ENCODE measurements at regions not wholly inside any gene's neighbourhood (a gene's known extent, or its start where the extent isn't known, plus 50 kb on each side); places are given as distances from the start of the nearest gene placed in this dataset.

DNA sequence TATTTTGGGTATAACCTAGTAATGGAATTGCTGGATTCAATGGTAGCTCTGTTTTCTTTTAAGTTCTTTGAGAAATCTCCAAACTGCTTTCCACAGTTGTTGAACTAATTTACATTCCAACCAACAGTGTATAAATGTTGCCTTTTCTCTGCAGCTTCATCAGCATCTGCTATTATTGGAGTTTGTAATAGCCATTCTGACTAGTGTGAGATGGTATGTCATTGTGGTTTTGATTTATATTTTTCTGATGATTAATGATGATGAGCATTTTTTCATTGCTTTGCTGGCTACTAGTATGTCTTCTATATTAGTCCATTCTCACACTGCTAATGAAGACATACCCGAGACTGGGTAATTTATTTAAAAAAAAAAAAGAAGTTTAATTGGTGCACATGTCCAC is 248.6 kb upstream of the MAGI2 start:
- ChIA-PET POLR2A (no interaction called here), RAD21 (ENCODE audit: unreplicated experiment) (no interaction called here), CTCF (no interaction called here), SMC1A (ENCODE audit: uncharacterized antibody, unreplicated experiment) (no interaction called here)
- H3K9ac ChIP-seq (ENCODE audit: control insufficient read depth, insufficient read depth, low read length) = no peak overlapping the region
- no peak overlapping the region for H3K4me2 ChIP-seq (ENCODE audit: control insufficient read depth, insufficient read depth)
- TF ChIP-seq SMAD1 (IDR thresholded peaks at IDR 0.05; ENCODE audit: low read depth, partially characterized antibody) (no peak), MTA2 (IDR thresholded peaks at IDR 0.05; ENCODE audit: low read depth) (no peak), IKZF2 (IDR thresholded peaks at IDR 0.05) (no peak), CREB1 (IDR thresholded peaks at IDR 0.05; ENCODE audit: low read depth) (no peak), RUNX3 (IDR thresholded peaks at IDR 0.05; ENCODE audit: low read length) (no peak), IKZF1 (conservative IDR thresholded peaks at IDR 0.05) (no peak), EGR1 (IDR thresholded peaks at IDR 0.05; ENCODE audit: borderline replicate concordance in 1 of 2, low read depth in 2 of 2, low read length in 2 of 2) (no peak), CEBPB (IDR thresholded peaks at IDR 0.05; ENCODE audit: borderline replicate concordance in 1 of 2, low read depth in 2 of 2, low read length in 2 of 2) (no peak), CHD2 (IDR thresholded peaks at IDR 0.05; ENCODE audit: borderline replicate concordance, low read depth, low read length) (no peak)
- TF ChIP-seq, protein P1, sequence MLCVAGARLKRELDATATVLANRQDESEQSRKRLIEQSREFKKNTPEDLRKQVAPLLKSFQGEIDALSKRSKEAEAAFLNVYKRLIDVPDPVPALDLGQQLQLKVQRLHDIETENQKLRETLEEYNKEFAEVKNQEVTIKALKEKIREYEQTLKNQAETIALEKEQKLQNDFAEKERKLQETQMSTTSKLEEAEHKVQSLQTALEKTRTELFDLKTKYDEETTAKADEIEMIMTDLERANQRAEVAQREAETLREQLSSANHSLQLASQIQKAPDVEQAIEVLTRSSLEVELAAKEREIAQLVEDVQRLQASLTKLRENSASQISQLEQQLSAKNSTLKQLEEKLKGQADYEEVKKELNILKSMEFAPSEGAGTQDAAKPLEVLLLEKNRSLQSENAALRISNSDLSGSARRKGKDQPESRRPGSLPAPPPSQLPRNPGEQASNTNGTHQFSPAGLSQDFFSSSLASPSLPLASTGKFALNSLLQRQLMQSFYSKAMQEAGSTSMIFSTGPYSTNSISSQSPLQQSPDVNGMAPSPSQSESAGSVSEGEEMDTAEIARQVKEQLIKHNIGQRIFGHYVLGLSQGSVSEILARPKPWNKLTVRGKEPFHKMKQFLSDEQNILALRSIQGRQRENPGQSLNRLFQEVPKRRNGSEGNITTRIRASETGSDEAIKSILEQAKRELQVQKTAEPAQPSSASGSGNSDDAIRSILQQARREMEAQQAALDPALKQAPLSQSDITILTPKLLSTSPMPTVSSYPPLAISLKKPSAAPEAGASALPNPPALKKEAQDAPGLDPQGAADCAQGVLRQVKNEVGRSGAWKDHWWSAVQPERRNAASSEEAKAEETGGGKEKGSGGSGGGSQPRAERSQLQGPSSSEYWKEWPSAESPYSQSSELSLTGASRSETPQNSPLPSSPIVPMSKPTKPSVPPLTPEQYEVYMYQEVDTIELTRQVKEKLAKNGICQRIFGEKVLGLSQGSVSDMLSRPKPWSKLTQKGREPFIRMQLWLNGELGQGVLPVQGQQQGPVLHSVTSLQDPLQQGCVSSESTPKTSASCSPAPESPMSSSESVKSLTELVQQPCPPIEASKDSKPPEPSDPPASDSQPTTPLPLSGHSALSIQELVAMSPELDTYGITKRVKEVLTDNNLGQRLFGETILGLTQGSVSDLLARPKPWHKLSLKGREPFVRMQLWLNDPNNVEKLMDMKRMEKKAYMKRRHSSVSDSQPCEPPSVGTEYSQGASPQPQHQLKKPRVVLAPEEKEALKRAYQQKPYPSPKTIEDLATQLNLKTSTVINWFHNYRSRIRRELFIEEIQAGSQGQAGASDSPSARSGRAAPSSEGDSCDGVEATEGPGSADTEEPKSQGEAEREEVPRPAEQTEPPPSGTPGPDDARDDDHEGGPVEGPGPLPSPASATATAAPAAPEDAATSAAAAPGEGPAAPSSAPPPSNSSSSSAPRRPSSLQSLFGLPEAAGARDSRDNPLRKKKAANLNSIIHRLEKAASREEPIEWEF (IDR thresholded peaks at IDR 0.05; ENCODE audit: insufficient replicate concordance, low read depth, low read length) = no peak
- no peak for DNase-seq (ENCODE audit: low read depth, low spot score)
- in situ Hi-C loops (cut with MboI) (no loop called here), intact Hi-C loops (cut with micrococcal nuclease; ENCODE audit: unreplicated experiment) (no loop called here)
- FAIRE-seq = peak; percentile 13
- H3K79me2 ChIP-seq (ENCODE audit: control insufficient read depth, insufficient read depth, low read length) = no peaks in the 10 kb centered on the region
- no peaks in the 10 kb centered on the region for H3K36me3 ChIP-seq (ENCODE audit: control insufficient read depth in 2 of 2, insufficient read depth in 2 of 2, low read length in 1 of 2)
- no peak overlapping the region for H3K27ac ChIP-seq (ENCODE audit: control insufficient read depth, insufficient read depth)
- no peaks in the 10 kb centered on the region for H4K20me1 ChIP-seq (ENCODE audit: control insufficient read depth, insufficient read depth)
- no peaks in the 10 kb centered on the region for H3K4me1 ChIP-seq (ENCODE audit: control insufficient read depth, insufficient read depth, low read length)
- no peaks in the 10 kb centered on the region for H3K9me3 ChIP-seq (replicated peaks; ENCODE audit: control insufficient read depth, insufficient read depth, low read length)
- ATAC-seq = no peak
- H2AFZ ChIP-seq (ENCODE audit: control insufficient read depth, low read depth, low read length) = no peak overlapping the region
- no peak overlapping the region for H3K4me3 ChIP-seq
- 0% methylated on average over 1 of the region's 1 CpG for WGBS (ENCODE audit: insufficient coverage, insufficient replicate concordance, low lambda C conversion rate, missing lambda C conversion rate)
- no TSS peak for BruUV-seq (replicated peaks)
- no peaks in the 10 kb centered on the region for H3K27me3 ChIP-seq (replicated peaks in 1 of 2; ENCODE audit: control insufficient read depth in 2 of 2, insufficient read depth in 2 of 2, low read length in 1 of 2)
